Spleen (tissue), 4 donors: ENCODE measurements at regions not wholly inside any gene's neighbourhood (a gene's known extent, or its start where the extent isn't known, plus 50 kb on each side); places are given as distances from the start of the nearest gene placed in this dataset.

Experiments
- small RNA-seq, 4 donors: library from RNA; depleted of rRNA; stranded (forward); fragments of <200 nt; gene quantifications; one replicate each; pipeline ENCODE3, GENCODE V24; 2016

Small RNA genes in the stretch of these regions (small RNA-seq; reads per million reads assigned to genes)
- 0 reads per million in 4 donors for gene RF00012
